Activated T-helper 2 cell treated with anti-CD3 and anti-CD28 coated beads, Interferon-gamma antibody, Interleukin-2, Interleukin-4, amounts not matched to agents 10 μg/mL and 5 μg/mL and 100 μg/mL, durations not matched to agents 14 hours and 24 hours and 36 hours (primary cell): ENCODE measurements at regions not wholly inside any gene's neighbourhood (a gene's known extent, or its start where the extent isn't known, plus 50 kb on each side); places are given as distances from the start of the nearest gene placed in this dataset.

Experiments used
- DNase-seq: peaks from one replicate; pipeline ENCODE4 v3.0.0; 2021; ENCODE audit warnings: low spot score
- H3K27ac Mint-ChIP-seq: one replicate; pipeline ENCODE4 v1.8.0; 2021; ENCODE audit warnings: mixed read lengths
- H3K27me3 Mint-ChIP-seq: one replicate; pipeline ENCODE4 v1.8.0; 2021; ENCODE audit warnings: low read depth, mixed read lengths
- H3K36me3 Mint-ChIP-seq: one replicate; pipeline ENCODE4 v1.8.0; 2021; ENCODE audit warnings: low read depth, mixed read lengths
- H3K4me1 Mint-ChIP-seq: one replicate; pipeline ENCODE4 v1.8.0; 2021; ENCODE audit warnings: low read depth, mixed read lengths
- H3K4me3 Mint-ChIP-seq: one replicate; pipeline ENCODE4 v1.8.0; 2021; ENCODE audit warnings: low read depth, mild to moderate bottlenecking, moderate library complexity, mixed read lengths
- H3K9me3 Mint-ChIP-seq: one replicate; pipeline ENCODE4 v1.8.0; 2021; ENCODE audit warnings: mixed read lengths
- intact Hi-C: fragments of 100-400 bp; cut with micrococcal nuclease; formaldehyde crosslinking; loops from one replicate; pipeline ENCODE4 v1.15.1; 2023

GRCh38 chr9:101897196-101897595, 158.7 kb upstream of the GRIN3A start:
- no peaks in the 10 kb centered on the region for H3K9me3 Mint-ChIP-seq
- H3K36me3 Mint-ChIP-seq = no peaks in the 10 kb centered on the region
- no peaks in the 10 kb centered on the region for H3K4me1 Mint-ChIP-seq
- intact Hi-C loops = no loop called here
- H3K27ac Mint-ChIP-seq = no peak overlapping the region
- no peaks in the 10 kb centered on the region for H3K27me3 Mint-ChIP-seq
- DNase-seq = no peak
- H3K4me3 Mint-ChIP-seq = no peak overlapping the region

GRCh38 chr9:101893661-101894646, 155.5 kb upstream of the GRIN3A start:
- H3K27ac Mint-ChIP-seq = no peak overlapping the region
- no peak overlapping the region for H3K4me3 Mint-ChIP-seq
- H3K27me3 Mint-ChIP-seq = no peaks in the 10 kb centered on the region
- intact Hi-C loops = no loop called here
- H3K36me3 Mint-ChIP-seq = no peaks in the 10 kb centered on the region
- H3K4me1 Mint-ChIP-seq = no peaks in the 10 kb centered on the region
- no peaks in the 10 kb centered on the region for H3K9me3 Mint-ChIP-seq
- DNase-seq = no peak

GRCh38 chr9:101881508-101881907, 143.1 kb upstream of the GRIN3A start:
- Mint-ChIP-seq H3K4me3 (no peak overlapping the region), H3K36me3 (no peaks in the 10 kb centered on the region), H3K4me1 (no peaks in the 10 kb centered on the region), H3K27me3 (no peaks in the 10 kb centered on the region), H3K27ac (no peak overlapping the region), H3K9me3 (no peaks in the 10 kb centered on the region)
- no peak for DNase-seq
- intact Hi-C loops = no loop called here

- Mint-ChIP-seq H3K9me3 (no peaks in the 10 kb centered on the region), H3K27ac (no peak overlapping the region), H3K27me3 (no peaks in the 10 kb centered on the region), H3K4me3 (no peak overlapping the region), H3K36me3 (no peaks in the 10 kb centered on the region), H3K4me1 (no peaks in the 10 kb centered on the region)
- no peak for DNase-seq
- intact Hi-C loops = no loop called here
Observed at GRCh38 chr9:101880846-101881245, 142.4 kb upstream of the GRIN3A start.

- Mint-ChIP-seq H3K9me3 (no peaks in the 10 kb centered on the region), H3K27ac (no peak overlapping the region), H3K36me3 (no peaks in the 10 kb centered on the region), H3K27me3 (no peaks in the 10 kb centered on the region), H3K4me3 (no peak overlapping the region), H3K4me1 (no peaks in the 10 kb centered on the region)
- no peak for DNase-seq
- intact Hi-C loops = no loop called here
Observed at GRCh38 chr9:101878734-101879133, 140.3 kb upstream of the GRIN3A start.

GRCh38 chr9:101877439-101877838, 139.0 kb upstream of the GRIN3A start:
- Mint-ChIP-seq H3K27me3 (no peaks in the 10 kb centered on the region), H3K4me3 (no peak overlapping the region), H3K27ac (no peak overlapping the region), H3K36me3 (no peaks in the 10 kb centered on the region), H3K9me3 (no peaks in the 10 kb centered on the region), H3K4me1 (no peaks in the 10 kb centered on the region)
- no peak for DNase-seq
- intact Hi-C loops = no loop called here

- no peak overlapping the region for H3K27ac Mint-ChIP-seq
- DNase-seq = no peak
- H3K36me3 Mint-ChIP-seq = no peaks in the 10 kb centered on the region
- H3K4me3 Mint-ChIP-seq = no peak overlapping the region
- no peaks in the 10 kb centered on the region for H3K9me3 Mint-ChIP-seq
- intact Hi-C loops = no loop called here
- no peaks in the 10 kb centered on the region for H3K4me1 Mint-ChIP-seq
- no peaks in the 10 kb centered on the region for H3K27me3 Mint-ChIP-seq
Observed at GRCh38 chr9:101861472-101861871, 123.0 kb upstream of the GRIN3A start.

- DNase-seq = no peak
- no peak overlapping the region for H3K4me3 Mint-ChIP-seq
- H3K36me3 Mint-ChIP-seq = no peaks in the 10 kb centered on the region
Observed at GRCh38 chr9:101860920-101861319, 122.5 kb upstream of the GRIN3A start.

GRCh38 chr9:101859620-101860019, 121.2 kb upstream of the GRIN3A start:
- H3K4me1 Mint-ChIP-seq = no peaks in the 10 kb centered on the region
- no peaks in the 10 kb centered on the region for H3K36me3 Mint-ChIP-seq
- intact Hi-C loops = no loop called here

More at GRCh38 chr9:101860920-101861319, 122.5 kb upstream of the GRIN3A start:
- Mint-ChIP-seq H3K27me3 (no peaks in the 10 kb centered on the region), H3K4me1 (no peaks in the 10 kb centered on the region), H3K27ac (no peak overlapping the region), H3K9me3 (no peaks in the 10 kb centered on the region)
- intact Hi-C loops = no loop called here

GRCh38 chr9:101858026-101858425, 119.6 kb upstream of the GRIN3A start:
- Mint-ChIP-seq H3K9me3 (no peaks in the 10 kb centered on the region), H3K36me3 (no peaks in the 10 kb centered on the region), H3K4me3 (no peak overlapping the region), H3K4me1 (no peaks in the 10 kb centered on the region), H3K27ac (no peak overlapping the region), H3K27me3 (no peaks in the 10 kb centered on the region)
- no peak for DNase-seq
- intact Hi-C loops = no loop called here

More at GRCh38 chr9:101859620-101860019, 121.2 kb upstream of the GRIN3A start:
- no peaks in the 10 kb centered on the region for H3K27me3 Mint-ChIP-seq
- no peak for DNase-seq
- no peak overlapping the region for H3K4me3 Mint-ChIP-seq
- H3K27ac Mint-ChIP-seq = no peak overlapping the region
- no peaks in the 10 kb centered on the region for H3K9me3 Mint-ChIP-seq

- Mint-ChIP-seq H3K4me1 (no peaks in the 10 kb centered on the region), H3K9me3 (no peaks in the 10 kb centered on the region), H3K36me3 (no peaks in the 10 kb centered on the region), H3K4me3 (no peak overlapping the region), H3K27ac (no peak overlapping the region), H3K27me3 (no peaks in the 10 kb centered on the region)
- intact Hi-C loops = no loop called here
- DNase-seq = no peak
Observed at GRCh38 chr9:101849102-101849707, 110.8 kb upstream of the GRIN3A start.

GRCh38 chr9:101848485-101848919, 110.1 kb upstream of the GRIN3A start:
- intact Hi-C loops = no loop called here
- no peaks in the 10 kb centered on the region for H3K4me1 Mint-ChIP-seq
- no peak overlapping the region for H3K27ac Mint-ChIP-seq
- H3K9me3 Mint-ChIP-seq = no peaks in the 10 kb centered on the region
- H3K4me3 Mint-ChIP-seq = no peak overlapping the region
- no peak for DNase-seq
- no peaks in the 10 kb centered on the region for H3K36me3 Mint-ChIP-seq
- no peaks in the 10 kb centered on the region for H3K27me3 Mint-ChIP-seq

- no peaks in the 10 kb centered on the region for H3K36me3 Mint-ChIP-seq
- H3K4me3 Mint-ChIP-seq = no peak overlapping the region
- no peak overlapping the region for H3K27ac Mint-ChIP-seq
- H3K4me1 Mint-ChIP-seq = no peaks in the 10 kb centered on the region
- no peaks in the 10 kb centered on the region for H3K9me3 Mint-ChIP-seq
- intact Hi-C loops = no loop called here
- no peak for DNase-seq
- H3K27me3 Mint-ChIP-seq = no peaks in the 10 kb centered on the region
Observed at GRCh38 chr9:101846161-101846560, 107.7 kb upstream of the GRIN3A start.
